ENCODE measurements at regions not wholly inside any gene's neighbourhood (a gene's known extent, or its start where the extent isn't known, plus 50 kb on each side); places are given as distances from the start of the nearest gene placed in this dataset.

- no peaks in the 10 kb centered on the region for H3K27me3 ChIP-seq (ENCODE audit: insufficient read depth, low read length, poor library complexity, severe bottlenecking)
- H3K9ac ChIP-seq (ENCODE audit: low read depth, low read length, poor library complexity, severe bottlenecking), result no peak overlapping the region
- H2AFZ ChIP-seq (ENCODE audit: low read length), result no peak overlapping the region
- H3K79me2 ChIP-seq (ENCODE audit: insufficient read depth, low read length), result no peaks in the 10 kb centered on the region
- H3K9me3 ChIP-seq (ENCODE audit: insufficient read depth, low read depth, low read length), result no peaks in the 10 kb centered on the region
- no peaks in the 10 kb centered on the region for H3K4me1 ChIP-seq (ENCODE audit: insufficient read depth, low read length, poor library complexity, severe bottlenecking)
- no peaks in the 10 kb centered on the region for H3K9me2 ChIP-seq (replicated peaks; ENCODE audit: low read depth, low read length)
- H3K4me3 ChIP-seq (ENCODE audit: low read length, poor library complexity, severe bottlenecking), result no peak overlapping the region
- H3K36me3 ChIP-seq (ENCODE audit: insufficient read depth, low read length), result no peaks in the 10 kb centered on the region
- no peaks in the 10 kb centered on the region for H3F3A ChIP-seq (ENCODE audit: low read depth)
- TF ChIP-seq CTCF (conservative IDR thresholded peaks at IDR 0.05; ENCODE audit: low read length) (peak; percentile 15), EZH2phosphoT487 (IDR thresholded peaks at IDR 0.05; ENCODE audit: borderline replicate concordance) (no peak)
- H3K4me2 ChIP-seq (ENCODE audit: low read depth, low read length, poor library complexity, severe bottlenecking), result no peak overlapping the region
- no peaks in the 10 kb centered on the region for H4K20me1 ChIP-seq (ENCODE audit: insufficient read depth, low read length, poor library complexity, severe bottlenecking)
Observed at GRCh38 chr5:145701404-145701803, 133.7 kb downstream of the PRELID2 start.

DNA sequence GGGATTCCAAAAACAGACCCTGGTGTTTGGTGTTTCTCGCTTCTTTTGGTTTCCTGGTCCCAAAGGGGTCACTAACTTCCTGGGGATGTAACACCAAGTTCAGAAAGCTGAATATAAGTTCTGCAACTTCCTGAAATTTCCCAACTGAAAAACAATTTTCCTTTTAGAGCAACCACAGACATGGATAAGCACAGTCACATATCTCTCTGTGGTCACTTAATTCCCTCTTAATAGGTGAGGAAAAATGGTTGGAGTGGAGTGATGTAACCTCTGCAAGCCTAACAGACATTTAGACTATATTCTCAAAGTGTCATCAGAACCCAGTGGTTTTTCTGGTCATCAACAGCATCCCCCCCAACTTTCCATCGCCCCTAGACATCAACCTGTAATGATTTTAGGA lies 135.3 kb downstream of the PRELID2 start:
- H4K20me1 ChIP-seq (ENCODE audit: insufficient read depth, low read length, poor library complexity, severe bottlenecking), result no peaks in the 10 kb centered on the region
- no peak overlapping the region for H3K9ac ChIP-seq (ENCODE audit: low read depth, low read length, poor library complexity, severe bottlenecking)
- H3K36me3 ChIP-seq (ENCODE audit: insufficient read depth, low read length), result no peaks in the 10 kb centered on the region
- H3K4me3 ChIP-seq (ENCODE audit: low read length, poor library complexity, severe bottlenecking), result no peak overlapping the region
- TF ChIP-seq EZH2phosphoT487 (IDR thresholded peaks at IDR 0.05; ENCODE audit: borderline replicate concordance) (no peak), CTCF (conservative IDR thresholded peaks at IDR 0.05; ENCODE audit: low read length) (no peak)
- no peak overlapping the region for H3K4me2 ChIP-seq (ENCODE audit: low read depth, low read length, poor library complexity, severe bottlenecking)
- H2AFZ ChIP-seq (ENCODE audit: low read length), result no peak overlapping the region
- H3F3A ChIP-seq (ENCODE audit: low read depth), result no peaks in the 10 kb centered on the region
- H3K27me3 ChIP-seq (ENCODE audit: insufficient read depth, low read length, poor library complexity, severe bottlenecking), result no peaks in the 10 kb centered on the region
- H3K79me2 ChIP-seq (ENCODE audit: insufficient read depth, low read length), result no peaks in the 10 kb centered on the region
- H3K9me3 ChIP-seq (ENCODE audit: insufficient read depth, low read depth, low read length), result no peaks in the 10 kb centered on the region
- no peaks in the 10 kb centered on the region for H3K9me2 ChIP-seq (replicated peaks; ENCODE audit: low read depth, low read length)
- no peaks in the 10 kb centered on the region for H3K4me1 ChIP-seq (ENCODE audit: insufficient read depth, low read length, poor library complexity, severe bottlenecking)

DNA sequence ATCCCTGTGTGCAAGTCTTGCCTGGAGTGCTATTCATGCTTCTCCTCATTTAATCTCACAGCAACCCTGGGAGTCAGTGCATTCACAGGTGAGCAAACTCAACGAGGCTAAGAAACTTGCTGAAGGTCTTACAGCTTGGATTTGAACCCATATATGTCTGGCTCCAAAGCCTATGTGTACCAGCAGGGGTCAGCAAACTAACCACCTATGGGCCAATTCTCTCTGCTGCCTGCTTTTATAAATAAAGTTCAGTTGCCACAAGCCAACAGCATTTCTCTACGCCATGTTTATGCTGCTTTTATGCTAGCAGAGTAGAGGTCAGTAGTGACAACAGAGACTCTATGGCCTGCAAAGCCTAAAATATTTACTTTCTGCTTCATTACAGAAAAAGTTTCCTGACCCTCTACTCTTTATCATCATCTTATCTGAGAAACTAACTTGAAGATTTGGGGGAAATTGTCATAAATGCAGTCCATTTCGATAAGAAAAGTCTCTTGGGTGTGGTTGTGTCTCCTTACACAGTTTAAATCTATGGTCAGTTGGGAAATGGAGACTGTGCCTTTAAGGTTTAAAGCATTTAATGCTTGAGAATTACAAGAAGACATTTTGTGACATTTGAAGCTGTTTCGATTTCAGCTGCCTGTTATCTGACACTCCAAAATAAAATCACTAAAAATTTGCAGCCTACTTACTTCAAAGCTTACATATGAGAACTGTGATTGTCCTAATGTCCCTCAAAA lies 137.7 kb downstream of the PRELID2 start:
- TF ChIP-seq CTCF (conservative IDR thresholded peaks at IDR 0.05; ENCODE audit: low read length), result peak; percentile 87
- TF ChIP-seq EZH2phosphoT487 (IDR thresholded peaks at IDR 0.05; ENCODE audit: borderline replicate concordance), result no peak
- H3K4me2 ChIP-seq (ENCODE audit: low read depth, low read length, poor library complexity, severe bottlenecking), result no peak overlapping the region
- no peak overlapping the region for H2AFZ ChIP-seq (ENCODE audit: low read length)
- H3K4me1 ChIP-seq (ENCODE audit: insufficient read depth, low read length, poor library complexity, severe bottlenecking), result no peaks in the 10 kb centered on the region
- H3K4me3 ChIP-seq (ENCODE audit: low read length, poor library complexity, severe bottlenecking), result no peak overlapping the region
- no peaks in the 10 kb centered on the region for H4K20me1 ChIP-seq (ENCODE audit: insufficient read depth, low read length, poor library complexity, severe bottlenecking)
- no peaks in the 10 kb centered on the region for H3K79me2 ChIP-seq (ENCODE audit: insufficient read depth, low read length)
- H3K36me3 ChIP-seq (ENCODE audit: insufficient read depth, low read length), result no peaks in the 10 kb centered on the region
- no peaks in the 10 kb centered on the region for H3F3A ChIP-seq (ENCODE audit: low read depth)
- H3K9ac ChIP-seq (ENCODE audit: low read depth, low read length, poor library complexity, severe bottlenecking), result no peak overlapping the region
- no peaks in the 10 kb centered on the region for H3K27me3 ChIP-seq (ENCODE audit: insufficient read depth, low read length, poor library complexity, severe bottlenecking)
- H3K9me3 ChIP-seq (ENCODE audit: insufficient read depth, low read depth, low read length), result no peaks in the 10 kb centered on the region
- no peaks in the 10 kb centered on the region for H3K9me2 ChIP-seq (replicated peaks; ENCODE audit: low read depth, low read length)
